ENCODE measurements at regions not wholly inside any gene's neighbourhood (a gene's known extent, or its start where the extent isn't known, plus 50 kb on each side); places are given as distances from the start of the nearest gene placed in this dataset.
A peak's percentile ranks its signal among the peaks of the same experiment; 100 is the strongest.
"Not testable (repeated sequence)": the region's sequence is repeated elsewhere in the genome, so short reads cannot be mapped to it uniquely, and the experiment has no call there.

- DNase-seq = no peak
Observed at GRCh38 chr6:14543971-14544585, 426.5 kb downstream of the CD83 start.

DNA sequence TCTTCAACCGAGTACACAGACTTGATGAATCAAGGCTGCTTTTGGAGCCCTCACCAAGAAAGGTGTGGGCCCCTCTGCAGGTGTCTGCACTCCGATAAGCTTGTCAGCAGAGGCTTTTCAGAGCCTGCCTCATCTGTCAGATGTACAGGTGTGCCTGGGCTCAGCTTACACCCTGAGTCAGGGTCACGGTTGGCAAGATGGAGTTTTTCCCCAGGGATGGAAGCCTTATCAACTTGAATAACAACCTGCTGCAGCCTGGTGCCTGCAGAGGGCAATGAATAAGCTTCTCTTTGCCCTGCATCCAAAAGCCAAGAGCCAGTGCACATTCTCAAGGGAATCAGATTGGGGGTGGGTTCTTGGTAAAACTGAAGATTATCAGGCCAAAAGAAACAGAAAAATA lies 427.1 kb downstream of the CD83 start:
- DNase-seq = no peak

DNA sequence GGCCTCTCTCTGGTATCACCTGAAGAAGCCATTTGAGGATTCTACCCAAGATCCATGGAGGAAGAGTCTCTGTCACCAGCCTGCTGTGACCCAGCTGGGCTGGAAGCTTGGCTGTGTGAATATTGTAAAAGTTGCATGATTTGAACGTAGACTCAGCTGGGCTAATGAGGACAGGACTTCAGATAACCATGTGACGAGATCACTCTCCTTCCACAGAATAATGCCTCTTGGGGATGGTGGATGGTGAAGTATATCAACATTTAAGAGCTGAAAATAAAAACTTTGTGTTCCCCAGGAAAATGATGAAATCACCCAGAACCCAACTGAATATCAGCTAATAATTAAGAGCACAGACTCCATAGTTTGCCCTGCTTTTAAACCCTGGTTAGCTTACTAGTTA lies 427.9 kb downstream of the CD83 start:
- no peak for DNase-seq

- no peak for DNase-seq
Observed at GRCh38 chr6:14546036-14546435, 428.5 kb downstream of the CD83 start.

- no peak for DNase-seq
Observed at GRCh38 chr6:14547284-14547998, 429.9 kb downstream of the CD83 start.

DNA sequence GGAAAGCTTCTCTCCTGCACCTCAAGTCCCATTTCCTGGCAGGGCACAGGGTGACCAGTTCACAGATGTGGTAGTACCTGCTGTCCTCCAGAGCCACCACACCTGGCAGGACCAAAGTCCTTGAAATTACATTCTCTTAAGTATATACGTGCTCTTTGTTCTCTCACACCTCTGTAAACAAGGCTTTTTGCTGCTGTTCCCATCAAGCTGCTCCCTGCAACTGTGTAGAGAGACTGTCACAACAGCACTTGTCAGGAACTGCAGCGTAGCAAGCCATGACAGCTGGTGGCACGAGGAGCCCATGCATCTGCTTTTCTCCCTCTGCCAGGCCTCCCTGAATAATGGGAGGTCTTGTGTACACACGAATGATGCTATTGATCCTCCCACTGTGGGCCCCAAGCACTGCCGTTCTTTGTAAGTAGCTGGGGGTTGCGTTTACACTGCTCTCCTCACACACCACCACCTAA lies 431.8 kb downstream of the CD83 start:
- DNase-seq = peak; percentile 70 to 82

GRCh38 chr6:14549871-14550270 lies 432.3 kb downstream of the CD83 start:
- no peak for DNase-seq

DNA sequence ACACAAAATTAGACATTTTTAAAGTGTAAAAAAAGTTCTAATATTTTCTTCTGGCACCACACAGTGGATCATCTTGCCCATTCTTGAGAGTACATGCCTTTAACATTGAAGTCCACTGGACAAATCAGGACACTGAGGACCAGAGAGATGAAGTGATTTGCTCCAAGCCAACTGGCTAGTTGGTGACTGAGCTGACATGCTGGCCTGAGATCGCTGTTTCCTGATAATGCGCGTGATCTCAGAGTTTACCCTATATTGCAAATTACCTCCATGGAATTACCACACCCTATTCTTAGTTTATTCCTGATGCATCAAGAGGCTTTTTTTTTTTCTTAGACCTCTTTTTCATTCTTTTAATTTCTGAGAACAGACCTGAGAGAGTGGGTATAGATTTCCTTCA lies 432.8 kb downstream of the CD83 start:
- no peak for DNase-seq

DNA sequence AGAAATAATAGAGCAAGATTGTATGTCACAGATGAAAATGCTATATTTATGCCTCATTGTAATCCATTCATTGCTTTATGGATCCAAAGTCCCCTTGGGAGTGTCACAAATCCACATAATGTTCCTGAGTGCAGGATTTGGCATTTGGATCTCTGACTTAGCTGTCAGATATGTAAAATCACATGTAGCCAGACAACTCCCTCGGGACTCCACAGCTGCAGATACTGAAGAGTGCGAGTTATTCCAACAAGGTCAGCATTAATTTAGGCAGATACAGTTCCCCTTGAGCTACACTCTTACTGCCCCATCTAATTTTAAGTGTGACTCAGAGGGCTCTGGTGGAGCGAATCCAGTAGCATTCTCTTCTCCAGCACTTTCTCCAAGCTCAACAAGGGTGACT lies 433.2 kb downstream of the CD83 start:
- no peak for DNase-seq

DNA sequence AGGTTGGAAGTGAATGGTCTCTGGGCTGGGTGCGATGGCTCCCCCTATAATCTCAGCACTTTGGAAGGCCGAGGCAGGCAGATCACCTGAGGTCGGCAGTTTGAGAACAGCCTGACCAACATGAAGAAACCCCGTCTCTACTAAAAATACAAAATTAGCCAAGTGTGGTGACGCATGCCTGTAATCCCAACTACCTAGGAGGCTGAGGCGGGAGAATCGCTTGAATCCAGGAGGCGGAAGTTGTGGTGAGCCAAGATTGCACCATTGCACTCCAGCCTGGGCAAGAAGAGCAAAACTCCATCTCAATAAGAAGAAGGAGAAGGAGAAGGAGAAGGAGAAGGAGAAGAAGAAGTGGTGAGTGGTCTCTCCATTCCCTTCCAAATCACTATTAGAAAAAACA lies 434.0 kb downstream of the CD83 start:
- not testable (repeated sequence) for DNase-seq

GRCh38 chr6:14552891-14553290 lies 435.3 kb downstream of the CD83 start:
- DNase-seq = no peak

DNA sequence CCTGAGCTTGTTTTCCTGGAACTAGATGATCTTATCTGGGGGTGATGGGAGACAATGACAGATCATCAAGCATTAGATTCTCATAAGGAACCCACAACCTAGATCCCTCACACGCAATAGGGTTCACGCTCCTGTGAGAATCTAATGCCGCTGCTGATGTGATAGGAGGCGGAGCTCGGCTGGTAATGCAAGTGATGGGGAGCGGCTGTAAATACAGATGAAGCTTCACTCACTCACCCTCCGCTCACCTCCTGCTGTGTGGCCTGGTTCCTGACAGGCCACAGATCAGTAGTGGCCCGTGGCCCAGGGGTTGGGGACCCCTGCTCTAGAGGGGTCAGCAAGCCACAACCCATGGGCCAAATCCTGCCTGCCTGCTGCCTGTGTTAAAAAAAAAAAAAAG lies 435.9 kb downstream of the CD83 start:
- DNase-seq = no peak

DNA sequence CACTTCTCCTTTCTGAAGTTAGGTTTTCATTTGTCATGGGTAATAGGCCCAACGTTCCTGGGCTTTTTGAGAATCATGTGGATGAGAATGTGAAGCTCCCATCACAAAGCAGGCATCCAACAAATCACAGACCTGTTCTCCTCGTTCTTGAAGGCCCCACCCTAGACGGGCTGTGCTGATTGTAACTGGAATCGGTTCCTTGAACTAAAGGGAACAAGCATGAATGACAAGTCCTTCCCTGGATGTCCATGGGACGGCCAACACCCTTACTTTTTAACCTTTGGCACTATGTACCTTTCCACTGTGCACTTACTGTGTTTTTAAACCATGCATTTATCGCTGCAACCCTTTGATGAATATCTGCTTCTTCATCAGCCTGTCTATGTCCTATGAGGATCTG lies 438.2 kb downstream of the CD83 start:
- no peak for DNase-seq

- DNase-seq = no peak
Observed at GRCh38 chr6:14559746-14560536, 442.4 kb downstream of the CD83 start.

DNA sequence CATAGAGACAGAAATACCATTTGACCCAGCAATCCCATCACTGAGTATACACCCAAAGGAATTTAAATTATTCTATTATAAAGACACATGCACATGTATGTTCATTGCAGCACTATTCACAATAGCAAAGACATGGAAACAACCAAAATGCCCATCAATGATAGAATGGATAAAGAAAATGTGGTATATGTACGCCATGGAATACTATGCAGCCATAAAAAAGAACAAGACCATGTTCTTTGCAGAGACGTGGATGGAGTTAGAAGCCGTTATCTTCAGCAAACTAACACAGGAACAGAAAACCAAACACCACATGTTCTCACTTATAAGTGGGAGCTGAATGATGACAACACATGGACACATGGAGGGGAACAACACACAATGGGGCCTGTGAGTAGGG lies 444.0 kb downstream of the CD83 start:
- DNase-seq = not testable (repeated sequence)

DNA sequence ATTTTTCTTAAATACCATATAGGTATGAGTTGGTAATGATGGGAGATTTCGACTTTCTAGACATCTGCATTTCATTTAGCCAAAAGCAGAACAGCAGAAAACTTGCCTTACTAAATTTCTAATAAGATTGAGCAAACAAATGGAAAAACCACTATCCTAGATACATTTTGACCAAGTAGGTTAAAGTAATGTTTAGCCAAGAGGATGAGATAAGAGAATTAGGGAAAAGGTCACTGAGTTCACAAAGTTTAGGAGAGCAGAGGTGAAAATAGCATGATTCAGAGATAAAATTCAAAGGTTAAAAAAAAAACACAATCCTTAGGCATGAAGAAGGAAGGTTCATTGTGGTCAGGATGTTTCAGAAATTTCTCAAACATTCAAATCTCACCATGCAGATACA lies 450.3 kb downstream of the CD83 start:
- no peak for DNase-seq

DNA sequence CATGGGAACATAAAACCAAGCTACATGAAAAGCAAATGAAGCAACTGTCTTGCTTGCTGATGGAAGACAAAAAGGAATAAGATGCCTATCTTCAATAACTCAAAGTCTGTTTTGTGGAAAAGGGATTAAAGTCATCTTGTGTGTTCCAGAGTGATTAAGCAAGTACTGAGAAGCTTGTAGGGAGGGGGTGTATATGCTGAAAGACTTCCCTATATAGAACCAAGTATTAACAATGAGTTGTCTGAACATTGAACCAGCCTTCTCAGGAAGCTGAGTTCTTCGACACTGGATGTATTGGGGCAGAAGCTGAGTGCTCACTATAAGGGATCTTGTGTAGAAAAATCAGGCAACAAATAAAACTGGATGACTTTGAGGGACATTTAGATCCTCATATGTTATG lies 451.8 kb downstream of the CD83 start:
- DNase-seq = no peak

DNA sequence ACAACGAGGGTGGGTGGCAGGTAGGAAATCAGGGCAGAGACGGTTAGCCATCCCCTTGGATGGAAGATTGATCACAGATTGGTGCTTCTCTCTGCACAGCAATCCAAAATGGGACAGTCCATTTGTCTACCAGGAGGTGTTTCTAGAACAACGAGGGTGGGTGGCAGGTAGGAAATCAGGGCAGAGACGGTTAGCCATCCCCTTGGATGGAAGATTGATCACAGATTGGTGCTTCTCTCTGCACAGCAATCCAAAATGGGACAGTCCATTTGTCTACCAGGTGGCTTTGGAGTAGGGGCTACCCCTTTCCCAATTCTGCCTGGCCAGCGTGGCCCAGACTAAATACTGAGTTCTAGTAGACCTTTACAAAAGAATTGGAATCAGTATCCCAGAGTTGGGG lies 452.3 kb downstream of the CD83 start:
- not testable (repeated sequence) for DNase-seq

DNA sequence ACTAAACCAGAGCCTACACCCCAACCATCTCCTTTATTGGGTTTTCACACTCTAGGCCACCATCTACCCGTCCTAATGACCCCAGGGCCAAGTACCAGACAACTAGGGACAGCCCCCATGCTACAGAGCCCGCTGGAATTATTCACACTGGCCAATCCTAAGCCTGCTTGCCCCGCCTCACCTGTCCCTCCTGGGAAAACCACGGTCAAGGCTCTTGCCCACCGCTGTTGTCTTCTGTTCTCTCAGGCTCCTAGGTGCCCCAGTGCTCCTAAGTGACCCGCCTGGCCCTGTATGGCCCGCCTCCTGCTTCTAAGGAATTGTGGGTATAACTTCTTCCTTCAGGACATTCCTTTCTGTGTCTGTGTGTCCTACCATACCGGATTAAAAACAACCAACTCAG lies 453.4 kb downstream of the CD83 start:
- no peak for DNase-seq

DNA sequence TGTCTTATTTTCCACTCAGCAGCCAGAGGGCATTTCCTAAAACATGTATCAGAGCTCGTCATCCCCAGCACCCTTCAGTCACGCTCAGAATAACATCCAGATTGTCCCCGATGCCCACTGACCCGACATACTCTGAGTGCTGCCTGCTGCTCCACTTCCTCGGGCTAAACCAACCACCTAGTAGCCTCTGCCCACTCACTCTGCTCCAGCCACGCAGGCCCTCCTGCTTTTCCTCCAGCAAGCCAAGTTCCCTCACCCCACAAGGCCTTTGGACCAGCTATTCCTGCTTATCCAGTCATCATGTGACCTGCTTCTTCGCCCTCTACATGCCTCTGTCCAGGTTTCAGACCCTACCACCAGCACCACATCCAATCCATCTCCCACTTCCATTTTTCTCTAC lies 454.2 kb downstream of the CD83 start:
- DNase-seq = no peak

DNA sequence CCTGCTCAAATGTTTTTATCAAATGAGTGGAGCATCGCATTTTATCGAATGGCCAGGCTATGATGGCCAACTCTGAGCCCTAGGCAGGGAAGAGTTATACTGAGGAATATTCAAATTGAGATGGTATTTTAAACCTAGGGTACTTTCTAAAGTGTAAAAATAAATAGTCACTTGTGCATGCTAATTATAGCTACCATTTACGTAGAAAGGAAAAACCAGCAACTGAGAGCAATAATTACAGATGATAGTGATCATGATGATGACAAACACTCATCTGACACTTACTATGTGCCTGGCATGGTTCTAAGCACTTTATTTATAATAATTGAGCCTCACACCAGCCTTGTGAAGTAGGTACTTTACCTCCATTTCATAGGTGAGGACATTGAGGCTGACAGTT lies 455.7 kb downstream of the CD83 start:
- peak in 1 of 2 experiments; percentile 26 for DNase-seq

GRCh38 chr6:14573703-14574290 lies 456.2 kb downstream of the CD83 start:
- DNase-seq = no peak

GRCh38 chr6:14575961-14576360 lies 458.4 kb downstream of the CD83 start:
- DNase-seq = no peak

DNA sequence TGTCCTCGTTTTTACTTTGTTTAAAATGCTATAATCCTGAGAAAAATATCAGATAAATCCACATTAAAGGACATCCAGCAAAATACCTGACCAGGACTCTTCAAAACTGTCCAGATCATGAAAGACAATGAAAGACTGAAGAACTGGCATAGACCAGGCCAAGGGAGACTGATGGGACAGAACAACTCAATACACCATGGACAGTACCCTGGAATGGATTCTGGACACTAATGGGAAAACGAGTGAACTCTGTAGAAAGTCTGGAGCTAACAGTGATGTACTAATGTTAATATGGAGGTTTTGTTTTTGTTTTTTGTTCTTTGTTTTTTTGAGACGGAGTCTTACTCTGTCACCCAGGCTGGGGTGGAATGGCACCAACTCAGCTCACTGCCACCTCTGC lies 461.4 kb downstream of the CD83 start:
- no peak for DNase-seq
